ENCODE measurements at regions not wholly inside any gene's neighbourhood (a gene's known extent, or its start where the extent isn't known, plus 50 kb on each side); places are given as distances from the start of the nearest gene placed in this dataset.

DNA sequence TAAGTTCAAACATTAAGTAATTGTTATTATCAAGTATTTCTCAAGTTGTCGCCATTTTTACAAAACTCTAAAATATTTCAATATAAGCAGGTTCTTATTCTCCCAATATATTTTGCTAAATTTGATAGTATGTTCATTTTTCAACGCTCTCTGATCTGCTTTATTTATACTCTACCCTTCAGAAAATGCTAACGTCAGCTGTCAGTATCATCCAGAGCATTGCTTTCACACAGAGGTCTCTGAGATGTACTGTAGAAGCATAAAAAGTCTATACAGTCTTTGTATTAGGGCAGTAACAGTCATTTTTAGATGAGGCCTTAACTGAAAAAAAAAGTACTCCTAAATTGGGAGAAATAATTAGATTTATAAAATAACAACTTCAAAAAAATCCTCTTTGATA lies 533.1 kb upstream of the LRFN5 start:
- ChIA-PET CTCF (ENCODE audit: low intra/inter-chr PET ratio, low total read pairs) (no interaction called here), POLR2A (no interaction called here)
- in situ Hi-C loops (cut with HindIII; ENCODE audit: extremely low pct_ligation_motif_present, low pct_unique_long_range_greater_than_20kb) (no loop called here), intact Hi-C loops (cut with micrococcal nuclease; ENCODE audit: unreplicated experiment) (no loop called here)
- TF ChIP-seq NFE2L1 (CRISPR knock-in tag; IDR thresholded peaks at IDR 0.05; ENCODE audit: borderline replicate concordance) (no peak), SMARCE1 (IDR thresholded peaks at IDR 0.05; ENCODE audit: borderline replicate concordance) (no peak), MAFK (conservative IDR thresholded peaks at IDR 0.05 in 1 of 2, IDR thresholded peaks at IDR 0.05 in 1 of 2; ENCODE audit: low read length in 2 of 2) (peak; percentile 80 to 86), MAFF (IDR thresholded peaks at IDR 0.05; ENCODE audit: low read depth, low read length) (peak; percentile 69; the same call in 1 of the 2 replicates), PBX2 (CRISPR knock-in tag; IDR thresholded peaks at IDR 0.05) (no peak), POLR2A (IDR thresholded peaks at IDR 0.05; ENCODE audit: insufficient read depth in 1 of 2, low read depth in 2 of 2, low read length in 2 of 2) (no peak), GABPB1 (CRISPR knock-in tag; IDR thresholded peaks at IDR 0.05) (no peak), TCF7 (IDR thresholded peaks at IDR 0.05; ENCODE audit: low read depth) (no peak), ZFAT (CRISPR knock-in tag; conservative IDR thresholded peaks at IDR 0.05) (no peak), ZBTB43 (CRISPR knock-in tag; conservative IDR thresholded peaks at IDR 0.05) (no peak), ZSCAN29 (CRISPR knock-in tag; conservative IDR thresholded peaks at IDR 0.05) (no peak), ZNF264 (CRISPR knock-in tag; IDR thresholded peaks at IDR 0.05) (no peak), HOXA3 (CRISPR knock-in tag; IDR thresholded peaks at IDR 0.05) (no peak), ZBTB7A (CRISPR knock-in tag; IDR thresholded peaks at IDR 0.05) (no peak), ZFP82 (CRISPR knock-in tag; IDR thresholded peaks at IDR 0.05; ENCODE audit: borderline replicate concordance) (no peak), ZNF567 (CRISPR knock-in tag; IDR thresholded peaks at IDR 0.05; ENCODE audit: borderline replicate concordance) (no peak), NR3C1 (CRISPR knock-in tag; IDR thresholded peaks at IDR 0.05) (no peak), DMAP1 (CRISPR knock-in tag; IDR thresholded peaks at IDR 0.05) (no peak)
- peaks cover 63% of the 10 kb centered on the region for H3K9me3 ChIP-seq (ENCODE audit: low read length)
- no peaks in the 10 kb centered on the region for H4K20me1 ChIP-seq (ENCODE audit: insufficient read depth, low read length)
- H3K9ac ChIP-seq (ENCODE audit: insufficient read depth, low read depth, low read length): no peak overlapping the region
- H2AFZ ChIP-seq (ENCODE audit: low read length): no peak overlapping the region
- H3K27me3 ChIP-seq (ENCODE audit: control insufficient read depth in 1 of 2, insufficient read depth in 2 of 2, low read length in 2 of 2): no peaks in the 10 kb centered on the region; a peak in 1 of 5 replicates
- H3K27ac ChIP-seq (ENCODE audit: extremely low read length, insufficient read depth, low read length): no peak overlapping the region
- no peaks in the 10 kb centered on the region for H3K36me3 ChIP-seq (replicated peaks in 1 of 2; ENCODE audit: control insufficient read depth in 1 of 2, insufficient read depth in 2 of 2, low read length in 2 of 2)
- ATAC-seq (no peak), FAIRE-seq (no peak), DNase-seq (ENCODE audit: low spot score) (no peak)
- no TSS peak for BruUV-seq (replicated peaks)
- WGBS (ENCODE audit: low lambda C conversion rate): 1% methylated on average over 3 of the region's 3 CpGs
- H3K4me2 ChIP-seq (ENCODE audit: low read depth, low read length): no peak overlapping the region
- no peaks in the 10 kb centered on the region for H3K79me2 ChIP-seq (ENCODE audit: insufficient read depth, low read length)
- no peak overlapping the region for H3K4me3 ChIP-seq (replicated peaks in 1 of 3; ENCODE audit: insufficient read depth in 1 of 3, low read depth in 2 of 3, low read length in 3 of 3)
- no peaks in the 10 kb centered on the region for H3K4me1 ChIP-seq (ENCODE audit: insufficient read depth, low read length)

Measured in HepG2 (cell line).